ENCODE measurements at regions not wholly inside any gene's neighbourhood (a gene's known extent, or its start where the extent isn't known, plus 50 kb on each side); places are given as distances from the start of the nearest gene placed in this dataset.

DNA sequence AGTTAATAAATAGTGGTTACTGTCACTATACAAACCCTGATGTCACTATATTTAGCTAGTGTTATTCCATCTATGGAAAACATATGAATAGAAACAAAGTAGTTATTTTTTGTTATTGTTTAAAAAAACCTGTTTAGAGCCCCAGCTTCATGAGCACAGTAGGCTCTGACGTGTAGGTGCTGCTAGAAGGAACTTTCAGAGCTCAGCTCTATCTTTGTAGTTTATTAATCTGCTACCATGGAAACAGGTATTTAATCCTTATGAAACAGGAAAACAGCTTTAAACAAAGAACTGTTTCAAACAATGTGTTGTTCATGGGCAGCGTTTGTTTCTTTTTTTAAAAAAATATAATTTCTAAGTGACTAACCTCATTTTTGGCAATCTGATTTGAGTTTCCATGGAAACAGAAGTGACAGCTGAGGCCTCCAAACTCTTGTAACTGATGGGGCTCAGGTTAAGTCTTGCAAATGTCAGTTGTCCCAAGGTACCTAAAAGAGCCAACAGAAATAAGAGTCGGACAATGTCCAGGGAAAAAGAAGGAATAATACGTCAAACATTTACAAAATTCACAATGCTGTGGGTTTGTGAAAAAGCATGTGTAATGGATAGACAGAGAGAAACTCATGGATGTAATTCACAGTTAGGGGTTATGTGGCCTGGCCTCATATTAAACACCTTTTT is 162.0 kb upstream of the C21orf91 start:
- no peak for DNase-seq (ENCODE audit: low read depth in 3 of 3)

DNA sequence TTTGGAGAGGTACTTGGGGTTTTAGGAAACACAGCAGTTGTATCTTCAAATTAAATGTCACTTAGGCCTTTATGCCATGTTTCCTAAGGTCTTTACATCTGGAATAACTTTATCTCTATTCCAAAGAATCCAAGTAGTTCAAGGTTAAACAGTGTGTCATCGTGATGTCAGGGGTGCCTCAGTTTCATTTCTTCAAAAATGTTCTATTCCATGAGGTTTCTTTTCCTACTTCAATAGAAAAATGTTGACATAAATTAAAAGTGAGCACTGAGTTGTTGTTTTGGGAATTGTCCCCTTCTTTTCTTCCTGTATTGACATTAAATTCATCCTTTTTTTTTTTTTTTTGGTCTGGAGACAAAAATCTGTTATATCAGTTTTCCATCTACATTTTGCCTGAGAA is 160.6 kb upstream of the C21orf91 start:
- DNase-seq (ENCODE audit: low read depth in 3 of 3), result no peak

DNA sequence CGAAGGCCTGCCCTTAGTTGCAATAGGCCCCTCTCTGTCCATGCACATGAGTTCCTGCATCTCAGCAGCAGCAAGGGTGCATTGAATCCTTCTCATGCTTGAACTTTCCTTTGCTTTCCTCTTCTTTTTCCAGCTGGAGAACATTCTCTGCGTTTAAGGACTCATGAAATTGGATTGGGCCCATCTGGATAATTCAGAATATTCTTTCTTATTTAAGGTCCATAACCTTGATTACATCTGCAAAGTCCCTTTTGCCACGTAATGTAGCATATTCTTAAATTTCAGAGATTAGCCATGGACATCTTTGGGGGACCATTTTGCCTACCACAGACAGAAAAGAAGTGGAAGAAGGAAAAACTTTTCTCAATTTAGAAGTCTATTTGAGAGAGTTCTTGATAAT is 159.7 kb upstream of the C21orf91 start:
- no peak for DNase-seq (ENCODE audit: low read depth in 3 of 3)

DNA sequence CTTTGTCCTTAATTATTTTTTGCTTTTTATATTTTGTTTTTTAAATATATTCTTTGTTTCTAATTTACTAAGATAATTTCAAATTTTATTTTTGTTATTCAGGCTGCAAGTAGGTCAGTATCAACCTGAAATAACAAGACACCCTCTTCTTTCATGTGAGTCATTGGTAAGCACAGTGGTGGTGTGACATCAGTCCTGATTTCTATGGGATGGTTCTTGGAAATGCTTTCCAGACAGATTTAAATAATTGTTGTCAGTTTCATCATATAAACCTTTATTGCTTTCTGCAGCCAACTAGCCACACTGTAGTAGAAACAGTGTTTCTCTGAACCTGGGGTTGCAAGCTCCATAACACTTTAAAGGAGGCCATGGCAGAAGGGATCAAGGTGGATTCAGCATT is 157.5 kb upstream of the C21orf91 start:
- no peak for DNase-seq (ENCODE audit: low read depth in 3 of 3)

DNA sequence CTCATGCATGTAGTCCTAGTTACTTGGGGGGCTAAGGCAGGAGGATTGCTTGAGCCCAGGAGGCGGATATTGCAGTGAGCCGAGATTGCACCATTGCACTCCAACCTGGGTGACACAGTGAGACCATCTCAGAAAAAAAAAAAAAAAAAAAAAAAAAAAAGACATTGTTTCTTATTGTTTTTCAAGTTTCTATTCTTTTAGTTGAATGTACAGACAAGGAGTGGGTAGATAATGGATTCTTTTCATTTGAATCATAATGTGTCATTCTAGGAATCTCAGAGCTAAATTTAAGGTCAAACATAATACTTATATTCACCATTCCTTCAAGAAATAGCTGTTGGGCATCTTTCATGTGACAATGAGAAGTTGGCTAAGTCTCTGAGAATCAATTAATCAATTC is 157.0 kb upstream of the C21orf91 start:
- no peak for DNase-seq (ENCODE audit: low read depth in 3 of 3)

DNA sequence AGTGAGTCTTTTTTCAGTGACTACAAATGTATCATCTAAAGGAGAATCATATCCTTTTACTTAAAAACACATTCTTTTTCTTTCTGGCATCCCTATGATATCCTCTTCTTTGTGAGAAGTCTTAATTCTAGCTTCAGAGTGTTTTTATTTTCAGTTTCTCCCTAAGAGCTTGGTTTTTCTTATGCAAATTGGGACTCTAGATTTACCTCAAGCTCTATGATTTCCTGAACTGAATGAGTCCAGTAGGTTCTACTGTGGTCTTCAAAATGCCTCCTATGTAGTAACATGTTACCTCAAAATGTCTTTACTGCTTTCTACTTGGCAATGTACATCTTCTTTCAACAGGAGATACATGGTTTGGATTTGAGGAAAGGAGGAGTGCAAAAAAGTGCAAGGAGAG is 148.2 kb upstream of the C21orf91 start:
- no peak for DNase-seq (ENCODE audit: low read depth in 3 of 3)

DNA sequence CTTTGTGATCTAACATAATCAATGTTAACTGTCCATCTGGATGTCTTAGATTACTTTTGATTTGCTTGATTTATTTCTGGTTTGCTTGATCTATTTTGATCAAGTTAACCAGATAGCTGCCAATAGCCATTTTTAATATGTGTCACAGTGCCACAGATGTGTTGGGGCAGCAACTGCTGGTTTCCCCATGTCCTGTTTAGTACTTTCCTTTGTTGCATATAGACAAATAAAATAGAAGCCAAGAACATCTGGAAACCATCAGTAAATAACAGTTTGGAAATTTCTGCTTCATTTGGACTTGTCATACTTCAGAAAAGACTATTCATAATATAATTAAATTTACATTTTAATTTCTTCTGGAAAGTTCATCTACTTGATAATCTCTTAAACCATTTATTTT is 145.6 kb upstream of the C21orf91 start:
- DNase-seq (ENCODE audit: low read depth in 3 of 3), result no peak

DNA sequence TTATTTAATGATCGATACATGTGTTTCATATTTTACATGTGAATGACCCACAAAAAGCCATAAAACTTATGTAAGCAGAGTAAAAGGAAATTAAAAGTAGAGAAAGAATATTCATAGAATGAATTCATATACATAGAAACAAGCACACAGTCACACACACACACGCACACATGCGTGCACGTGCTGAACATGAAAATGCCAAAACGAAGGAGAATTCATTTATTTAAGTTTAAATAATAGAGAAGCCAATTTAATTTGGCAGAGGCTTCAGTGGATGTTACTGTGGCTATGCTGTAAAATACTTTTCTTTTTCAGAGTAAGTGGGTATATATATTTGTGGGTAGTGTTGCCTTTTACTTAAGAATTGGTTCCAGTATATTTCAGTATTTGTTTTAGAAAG is 145.0 kb upstream of the C21orf91 start:
- DNase-seq (ENCODE audit: low read depth in 3 of 3), result no peak

DNA sequence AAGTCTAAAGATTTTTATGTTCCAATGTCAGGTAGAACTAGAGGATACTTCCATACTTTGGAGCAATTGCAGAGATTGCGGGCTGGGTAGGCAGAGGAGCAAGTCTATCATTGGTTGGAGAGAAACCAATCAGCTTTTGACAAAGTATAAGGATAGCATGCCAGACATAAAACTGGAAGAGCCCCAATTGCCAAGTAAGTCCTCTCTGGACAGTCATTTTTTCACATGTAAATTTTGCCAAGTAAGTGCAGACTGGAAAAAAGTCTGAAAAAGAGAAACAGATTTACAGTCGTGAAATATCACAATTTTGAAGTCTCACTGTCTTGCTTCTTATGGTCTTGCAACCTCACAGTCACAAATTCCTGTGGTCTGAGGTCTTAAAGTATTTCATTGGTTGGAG is 131.4 kb upstream of the C21orf91 start:
- DNase-seq (ENCODE audit: low read depth in 3 of 3), result no peak

DNA sequence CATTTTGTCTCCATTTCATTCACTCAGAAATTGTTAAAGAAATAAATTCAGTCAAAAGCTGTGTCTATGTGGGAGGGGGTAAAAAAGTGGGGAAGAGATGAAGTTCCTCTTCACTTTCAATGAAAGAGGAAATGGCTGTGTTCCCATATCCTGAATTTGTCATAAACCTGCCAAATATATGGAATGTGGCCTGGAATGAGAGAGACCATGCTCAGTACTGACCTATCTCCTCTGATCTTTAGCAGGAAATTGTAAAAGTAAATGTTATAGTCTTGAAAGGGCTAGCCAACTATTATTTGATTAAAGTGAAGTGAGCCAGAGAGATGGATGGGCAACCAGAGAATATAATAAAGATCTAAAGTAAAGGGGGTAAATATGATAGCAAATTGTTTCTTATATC is 130.3 kb upstream of the C21orf91 start:
- DNase-seq (ENCODE audit: low read depth in 3 of 3), result no peak

DNA sequence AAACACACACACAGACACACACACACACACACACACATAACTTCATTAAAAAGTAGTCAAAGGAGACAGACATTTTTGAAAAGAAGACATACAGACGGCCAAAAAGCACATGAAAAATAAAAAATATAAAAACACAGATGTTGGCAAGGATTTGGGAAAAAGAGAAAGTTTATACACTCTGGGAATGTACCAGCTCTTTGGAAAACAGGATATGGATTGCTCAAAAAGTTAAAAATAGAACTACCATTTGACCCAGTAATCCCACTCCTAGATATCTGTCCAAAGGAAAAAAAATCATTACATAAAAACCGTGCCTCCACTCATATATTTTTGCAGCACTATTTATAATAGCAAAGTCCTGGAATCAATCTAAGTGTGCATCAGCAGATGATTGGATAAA is 128.4 kb upstream of the C21orf91 start:
- DNase-seq (ENCODE audit: low read depth in 3 of 3), result no peak

DNA sequence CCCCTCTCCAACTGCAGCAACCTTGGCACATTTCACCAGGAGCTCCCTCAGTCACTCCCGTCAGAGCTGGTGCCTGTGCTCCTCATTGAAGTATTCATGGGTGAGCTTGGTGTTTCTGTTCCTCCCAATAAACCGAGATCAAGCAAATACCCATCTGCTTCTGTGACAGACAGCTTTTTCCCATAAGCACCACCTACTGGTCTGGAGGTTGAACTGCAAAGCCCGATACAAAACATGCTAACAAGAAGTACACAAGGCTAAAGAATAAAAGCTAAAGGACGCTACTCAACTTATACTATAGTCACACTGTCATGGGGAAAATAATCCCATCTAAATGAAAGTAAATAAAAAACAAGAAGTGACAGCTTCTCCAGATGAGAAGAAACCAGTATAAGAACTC is 111.9 kb upstream of the C21orf91 start:
- DNase-seq (ENCODE audit: low read depth in 3 of 3), result no peak

DNA sequence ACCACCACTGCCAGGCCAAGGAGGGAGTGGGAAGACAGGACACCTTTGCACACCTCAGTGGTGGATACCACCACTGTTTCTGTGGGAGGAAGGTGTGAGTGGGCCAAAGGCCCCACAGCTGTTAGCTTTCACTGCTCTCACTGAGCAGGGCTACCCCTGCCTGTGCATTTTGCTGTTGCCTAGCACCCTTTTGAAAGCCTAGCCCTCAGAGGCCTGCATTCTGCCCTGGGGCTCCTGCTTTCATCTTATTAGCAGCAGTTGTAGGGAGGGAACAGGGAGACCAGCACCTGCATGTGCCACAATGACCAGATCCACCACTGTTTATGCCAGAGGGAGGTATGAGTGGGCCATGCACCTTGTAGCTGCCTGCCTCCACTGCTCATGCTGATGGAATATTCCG is 110.9 kb upstream of the C21orf91 start:
- no peak for DNase-seq (ENCODE audit: low read depth in 3 of 3)

DNA sequence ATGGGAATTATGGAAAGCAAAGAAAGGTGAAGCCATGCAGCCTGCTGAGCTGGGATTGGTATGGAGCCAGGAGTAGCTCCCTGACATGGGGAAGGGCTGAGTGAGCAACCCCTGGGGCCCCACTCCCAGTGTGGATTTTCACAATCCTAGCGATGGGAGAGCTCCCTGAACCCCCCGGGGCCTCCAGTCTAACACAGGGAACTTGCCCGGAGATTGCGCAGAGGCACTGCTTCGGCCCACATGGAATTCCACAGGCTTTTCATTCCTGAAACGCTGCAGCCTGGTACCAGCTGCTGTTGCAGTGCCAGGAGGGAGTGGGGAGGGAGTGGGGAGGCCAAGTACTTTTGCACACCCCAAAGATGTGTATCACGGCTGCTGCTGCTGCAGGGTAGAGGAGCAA is 110.4 kb upstream of the C21orf91 start:
- DNase-seq (ENCODE audit: low read depth in 3 of 3), result no peak

DNA sequence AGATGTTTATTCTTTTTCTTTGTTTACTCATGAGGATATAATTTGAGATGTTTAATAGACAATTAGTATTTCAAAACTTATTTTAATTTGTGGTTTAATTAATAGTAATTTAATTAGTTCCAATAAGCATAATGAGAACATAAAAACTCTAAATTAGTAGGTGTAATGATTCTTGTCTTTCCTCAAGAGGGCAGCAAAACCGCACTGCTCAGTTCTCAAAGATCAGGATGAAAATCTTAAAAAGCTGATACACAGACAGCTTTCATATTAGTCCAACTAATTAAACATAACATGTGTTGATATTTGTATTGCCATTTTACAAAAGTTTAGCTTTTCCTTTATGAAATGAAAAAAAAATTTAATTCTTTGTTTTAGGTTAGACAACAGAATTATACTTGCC is 106.7 kb upstream of the C21orf91 start:
- DNase-seq (ENCODE audit: low read depth in 3 of 3), result no peak

DNA sequence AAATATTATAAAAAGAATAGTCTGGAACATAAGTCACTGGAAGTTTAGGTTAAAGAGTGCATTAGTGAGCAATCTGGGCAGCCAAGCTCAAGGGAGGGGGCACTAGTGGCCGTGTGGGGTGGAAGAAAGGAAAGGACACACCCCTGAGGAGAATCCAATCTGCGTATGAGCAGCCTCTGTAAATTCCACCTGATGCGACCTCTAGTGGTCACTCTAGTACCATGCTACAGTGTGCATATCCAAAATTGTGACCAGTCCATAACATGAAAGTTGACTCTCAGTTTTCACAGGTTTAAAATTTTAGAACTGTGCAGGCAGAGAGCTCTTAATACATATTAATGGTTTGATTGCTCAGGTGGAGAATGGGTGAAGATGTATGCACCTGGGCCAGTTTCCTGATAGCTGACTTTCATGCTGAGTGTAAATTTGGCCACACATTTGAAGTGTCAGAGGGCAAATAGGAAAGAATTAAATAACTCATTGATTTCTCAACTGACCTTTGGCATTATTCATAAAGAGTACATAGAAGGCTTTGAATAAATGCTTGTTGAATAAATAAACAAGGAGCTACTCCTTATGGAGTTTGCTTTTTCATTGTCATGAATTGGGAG is 105.9 kb upstream of the C21orf91 start:
- peak in 1 of 3 experiments; percentile 13 for DNase-seq (ENCODE audit: low read depth in 3 of 3)

DNA sequence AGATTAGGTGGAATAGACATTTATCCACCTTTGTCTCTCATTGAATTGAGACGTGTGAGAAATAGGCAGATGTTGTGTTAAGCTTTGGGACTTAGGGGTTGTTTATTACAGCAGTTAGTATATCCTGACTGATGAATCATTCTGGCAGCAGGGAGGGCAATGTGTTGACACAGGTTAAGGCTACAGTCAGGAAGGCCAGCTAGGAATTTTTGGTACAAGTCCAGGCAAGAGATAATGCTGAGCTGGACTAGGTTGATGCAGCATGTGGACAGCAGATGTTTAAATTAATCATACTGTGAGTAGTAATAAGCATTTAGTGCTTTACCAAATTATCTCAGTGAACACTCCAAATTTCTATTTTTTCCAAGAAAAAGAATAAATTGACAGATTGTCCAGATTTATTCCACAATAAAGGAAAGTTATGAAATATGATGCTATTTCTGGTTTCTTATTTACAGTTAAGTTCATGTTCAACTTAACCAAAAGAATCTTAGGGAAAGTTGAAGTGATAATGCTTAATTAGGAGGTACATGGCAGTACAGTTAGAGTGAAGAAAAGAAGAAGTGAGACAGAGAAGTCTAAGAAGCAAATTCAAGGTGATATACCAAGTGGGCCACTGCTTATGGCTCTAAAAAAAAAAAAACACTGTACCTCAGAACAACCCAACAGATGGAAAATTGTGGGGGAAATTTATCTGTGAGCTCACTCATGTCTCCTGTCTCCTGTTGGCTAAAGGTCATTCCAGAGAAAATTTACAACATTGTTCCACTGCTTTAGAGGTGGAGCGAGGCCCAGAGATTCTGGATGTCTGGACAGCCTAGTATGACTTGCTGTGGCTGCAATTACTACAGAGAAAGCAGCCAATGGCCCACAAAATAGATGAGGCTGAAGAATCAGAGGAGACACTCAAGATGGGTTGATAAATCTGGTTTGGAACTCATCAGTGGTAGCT is 102.7 kb upstream of the C21orf91 start:
- no peak for DNase-seq (ENCODE audit: low read depth in 3 of 3)

DNA sequence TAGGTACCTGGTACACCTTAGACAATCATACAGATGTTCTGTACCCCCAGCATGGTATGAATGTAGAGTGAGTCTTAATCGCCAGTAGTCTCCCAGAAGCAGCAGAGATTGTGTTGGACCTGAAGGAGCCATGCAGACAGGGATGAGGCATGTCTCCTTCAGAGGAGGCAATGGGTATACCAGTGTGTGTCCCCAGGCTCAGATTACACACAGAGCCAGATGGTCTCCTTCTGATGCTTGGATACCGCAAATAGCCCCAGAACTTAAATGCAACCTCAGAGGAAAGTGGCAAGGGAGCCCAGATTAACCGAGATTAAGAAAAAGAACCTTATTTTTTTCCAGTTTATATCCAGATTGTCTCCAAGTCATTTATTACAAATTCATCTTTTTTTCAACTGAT is 96.8 kb upstream of the C21orf91 start:
- DNase-seq (ENCODE audit: low read depth in 3 of 3), result no peak

DNA sequence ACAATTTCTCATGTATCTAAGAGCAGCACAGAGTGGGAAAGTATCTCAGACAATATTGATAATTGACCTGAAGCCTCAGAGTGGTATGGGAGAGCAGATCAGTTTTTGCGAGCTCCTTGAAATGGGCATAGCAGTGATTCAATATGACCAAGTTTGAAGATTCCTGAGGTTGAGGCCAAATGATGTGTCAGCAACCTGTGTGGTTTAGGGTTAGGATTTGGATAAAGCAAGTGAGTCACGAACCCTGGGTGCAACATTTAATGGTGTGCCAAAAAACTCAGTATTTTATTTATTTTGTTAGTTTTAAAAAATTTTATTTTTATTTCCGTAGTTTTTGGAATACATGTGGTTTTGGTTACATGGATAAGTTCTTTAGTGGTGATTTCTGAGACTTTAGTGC is 92.5 kb upstream of the C21orf91 start:
- DNase-seq (ENCODE audit: low read depth in 3 of 3), result no peak

DNA sequence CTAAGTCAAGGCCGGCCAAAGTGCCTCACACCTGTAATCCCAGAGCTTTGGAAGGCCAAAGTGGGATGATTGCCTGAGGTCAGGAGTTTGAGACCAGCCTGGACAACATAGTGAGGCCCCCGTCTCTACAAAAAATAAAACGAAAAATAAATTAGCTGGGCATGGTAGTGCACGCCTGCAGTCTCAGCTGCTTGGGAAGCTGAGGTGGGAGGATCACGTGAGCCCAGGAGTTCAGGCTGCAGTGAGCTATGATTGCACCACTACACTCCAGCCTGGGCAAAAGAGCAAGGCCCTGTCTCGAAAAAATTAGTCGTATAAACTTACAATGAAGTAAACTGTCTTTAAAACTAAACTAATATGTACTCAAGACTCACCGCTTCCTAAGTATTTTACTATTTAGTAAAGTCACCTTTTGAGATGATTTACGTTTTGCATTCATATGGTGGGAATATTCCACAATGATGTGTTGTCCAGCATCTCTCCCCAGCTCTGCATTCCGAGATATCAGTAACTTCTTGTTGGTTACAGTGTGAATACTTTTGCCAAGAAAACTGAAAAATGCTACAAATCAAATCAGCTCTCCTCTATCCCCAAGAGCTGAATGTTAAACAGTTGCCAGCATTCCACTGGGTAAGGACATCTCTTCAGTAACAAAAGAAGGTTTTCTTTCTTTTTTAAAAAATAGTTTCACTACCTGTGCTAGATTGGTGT is 84.9 kb upstream of the C21orf91 start:
- DNase-seq (ENCODE audit: low read depth in 3 of 3), result no peak

DNA sequence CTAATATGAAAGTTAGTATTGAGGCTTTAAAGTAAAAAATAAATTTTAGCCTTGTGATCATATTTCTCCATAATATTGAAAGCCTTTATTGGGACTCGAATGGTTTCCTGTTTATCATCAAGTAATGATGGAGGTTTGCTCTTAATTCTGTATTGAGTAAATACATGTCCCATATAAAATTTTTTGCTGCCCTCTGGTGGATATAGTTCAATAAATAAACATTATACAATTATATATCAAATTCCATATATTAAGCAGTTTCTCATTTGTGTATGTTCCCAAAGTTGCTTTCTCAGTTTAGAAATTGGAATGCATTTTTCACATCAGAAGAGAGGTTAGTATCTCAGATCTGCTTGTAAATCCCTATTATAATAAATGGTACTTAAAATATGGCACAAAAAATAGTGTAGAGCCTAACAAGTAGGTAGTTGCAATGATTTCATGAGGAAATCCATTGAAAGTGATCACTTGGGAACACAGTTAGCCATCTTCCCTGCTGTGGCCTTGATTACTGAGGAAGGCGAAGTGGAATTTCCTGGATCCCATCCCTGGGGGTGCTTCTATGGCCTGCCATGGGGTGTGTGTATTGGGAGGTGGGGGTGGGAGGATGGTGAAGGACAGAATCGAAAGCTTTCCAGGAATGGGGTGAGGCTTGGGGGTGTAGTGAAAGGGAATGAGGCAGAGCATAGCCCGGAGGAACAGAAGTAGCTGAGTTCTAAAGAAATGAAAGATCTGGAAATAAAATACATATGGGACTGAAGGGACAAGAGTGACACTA is 84.1 kb upstream of the C21orf91 start:
- no peak for DNase-seq (ENCODE audit: low read depth in 3 of 3)
